Smooth muscle cell (in vitro differentiated cells): ENCODE measurements at regions not wholly inside any gene's neighbourhood (a gene's known extent, or its start where the extent isn't known, plus 50 kb on each side); places are given as distances from the start of the nearest gene placed in this dataset.

Source experiments
- DNase-seq: peaks from one replicate; lab custom pipeline; 2025; ENCODE audit not compliant: unreplicated experiment; lab: John Stamatoyannopoulos, UW
- H2AFZ ChIP-seq: fragments of 200-600 bp; sonication (generic); 2 replicates; pipeline ENCODE4 v1.6.0; 2016; ENCODE audit warnings: antibody characterized with exemption, low read depth, mild to moderate bottlenecking
- H3F3A ChIP-seq: fragments of 200-600 bp; sonication (generic); 2 replicates; pipeline ENCODE4 v1.6.0; 2017; ENCODE audit warnings: antibody characterized with exemption, low read depth
- H3K27ac ChIP-seq: fragments of 200-600 bp; sonication (generic); 2 replicates; pipeline ENCODE4 v1.5.1; 2016; ENCODE audit warnings: low read depth, mild to moderate bottlenecking
- H3K27me3 ChIP-seq: fragments of 200-600 bp; sonication (generic); 2 replicates; pipeline ENCODE4 v1.6.1; 2016; ENCODE audit warnings: low read depth, mild to moderate bottlenecking
- H3K36me3 ChIP-seq: fragments of 200-600 bp; sonication (generic); 2 replicates; pipeline ENCODE4 v1.5.1; 2016; ENCODE audit warnings: low read depth
- H3K4me1 ChIP-seq: fragments of 200-600 bp; sonication (generic); 2 replicates; pipeline ENCODE4 v1.5.1; 2016; ENCODE audit warnings: low read depth
- H3K4me2 ChIP-seq: fragments of 200-600 bp; sonication (generic); 2 replicates; pipeline ENCODE4 v1.6.0; 2016; ENCODE audit warnings: mild to moderate bottlenecking
- H3K4me3 ChIP-seq: fragments of 200-600 bp; sonication (generic); 2 replicates; pipeline ENCODE4 v1.5.1; 2016; ENCODE audit warnings: mild to moderate bottlenecking
- H3K79me2 ChIP-seq: fragments of 200-600 bp; sonication (generic); 2 replicates; pipeline ENCODE4 v1.6.0; 2016; ENCODE audit warnings: low read depth, mild to moderate bottlenecking
- H3K9ac ChIP-seq: fragments of 200-600 bp; sonication (generic); 2 replicates; pipeline ENCODE4 v1.6.0; 2016; ENCODE audit warnings: low read depth
- H3K9me3 ChIP-seq: fragments of 200-600 bp; sonication (generic); replicated peaks from 2 replicates; pipeline ENCODE4 v1.5.1; 2016; ENCODE audit warnings: low read depth
- H4K20me1 ChIP-seq: fragments of 200-600 bp; sonication (generic); 2 replicates; pipeline ENCODE4 v1.6.0; 2016; ENCODE audit warnings: low read depth
- CTCF ChIP-seq: fragments of 200-600 bp; sonication (generic); IDR thresholded peaks from 2 replicates; pipeline ENCODE4 v1.5.1; 2017; ENCODE audit warnings: borderline replicate concordance, mild to moderate bottlenecking, antibody characterized with exemption; ENCODE audit not compliant: insufficient read depth, poor library complexity, severe bottlenecking
- WGBS: methylation state at CpG from one replicate; pipeline ENCODE4 v1.1.7; 2016; ENCODE audit warnings: low lambda C conversion rate; 5-methylcytosine and 5-hydroxymethylcytosine counted together

DNA sequence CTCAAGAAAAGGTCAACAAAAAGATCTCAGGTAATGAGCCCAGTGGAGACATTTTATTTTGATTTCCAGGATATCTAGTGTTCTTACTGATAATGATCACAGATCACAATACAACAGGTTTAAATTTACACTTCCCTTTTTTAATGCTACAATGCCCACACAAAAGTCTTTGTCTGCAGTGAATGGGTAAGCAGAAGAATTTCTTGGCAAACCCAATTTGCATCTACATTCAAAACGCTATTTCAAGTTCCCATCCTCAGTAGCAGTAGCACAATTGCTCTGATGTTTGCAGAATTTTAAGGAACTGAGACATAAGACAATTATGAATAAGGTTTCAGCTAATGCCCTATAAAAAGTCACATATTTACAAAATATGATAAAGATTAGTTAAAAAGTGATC is 929.4 kb upstream of the PIK3C3 start:
- Histone ChIP-seq H3K9me3 (no peaks in the 10 kb centered on the region), H3K79me2 (no peaks in the 10 kb centered on the region), H3K4me3 (no peak overlapping the region), H3K4me1 (no peaks in the 10 kb centered on the region), H3K4me2 (no peak overlapping the region), H3K9ac (no peak overlapping the region), H3K27me3 (no peaks in the 10 kb centered on the region), H4K20me1 (no peaks in the 10 kb centered on the region), H3F3A (no peaks in the 10 kb centered on the region), H2AFZ (no peak overlapping the region), H3K27ac (no peak overlapping the region), H3K36me3 (no peaks in the 10 kb centered on the region)
- WGBS: 73% methylated on average over 1 of the region's 1 CpG
- no peak for TF ChIP-seq CTCF
- no peak for DNase-seq

DNA sequence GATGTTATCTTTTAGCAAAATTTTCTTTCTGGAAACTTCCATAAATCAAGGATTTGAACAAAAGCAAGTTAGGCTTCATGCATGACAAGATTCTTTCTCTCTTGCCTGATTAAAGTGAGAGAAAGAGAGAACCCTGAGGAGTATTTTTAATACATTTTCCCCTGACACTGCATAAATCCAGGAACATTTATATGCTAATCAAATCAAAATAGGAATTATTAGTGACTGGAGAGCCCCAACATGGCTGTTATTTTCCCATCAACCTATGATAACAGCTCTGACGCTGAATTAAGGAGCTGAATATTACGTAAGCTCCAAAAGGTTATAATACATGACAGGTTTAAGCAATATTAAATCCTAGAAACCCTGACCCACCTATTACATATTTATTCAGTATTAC is 930.2 kb upstream of the PIK3C3 start:
- WGBS: 97% methylated on average over 2 of the region's 2 CpGs

GRCh38 chr18:41022484-41022883 is 932.5 kb upstream of the PIK3C3 start:
- Histone ChIP-seq H3K9ac (no peak overlapping the region), H3K4me2 (no peak overlapping the region), H3K4me1 (no peaks in the 10 kb centered on the region), H3K27ac (no peak overlapping the region), H3K9me3 (peaks cover 6% of the 10 kb centered on the region), H3F3A (no peaks in the 10 kb centered on the region), H3K4me3 (no peak overlapping the region), H3K36me3 (no peaks in the 10 kb centered on the region), H4K20me1 (no peaks in the 10 kb centered on the region), H2AFZ (no peak overlapping the region), H3K79me2 (no peaks in the 10 kb centered on the region), H3K27me3 (no peaks in the 10 kb centered on the region)
- TF ChIP-seq CTCF: no peak
- no peak for DNase-seq
- 75% methylated on average over 4 of the region's 4 CpGs for WGBS

More for the DNA sequence above, 930.2 kb upstream of the PIK3C3 start:
- Histone ChIP-seq H3K27ac (no peak overlapping the region), H3K4me3 (no peak overlapping the region), H3K27me3 (no peaks in the 10 kb centered on the region), H3K79me2 (no peaks in the 10 kb centered on the region), H3K4me1 (no peaks in the 10 kb centered on the region), H3K9me3 (no peaks in the 10 kb centered on the region), H2AFZ (no peak overlapping the region), H3K9ac (no peak overlapping the region), H3F3A (no peaks in the 10 kb centered on the region), H3K36me3 (no peaks in the 10 kb centered on the region), H4K20me1 (no peaks in the 10 kb centered on the region), H3K4me2 (no peak overlapping the region)
- no peak for DNase-seq
- no peak for TF ChIP-seq CTCF

DNA sequence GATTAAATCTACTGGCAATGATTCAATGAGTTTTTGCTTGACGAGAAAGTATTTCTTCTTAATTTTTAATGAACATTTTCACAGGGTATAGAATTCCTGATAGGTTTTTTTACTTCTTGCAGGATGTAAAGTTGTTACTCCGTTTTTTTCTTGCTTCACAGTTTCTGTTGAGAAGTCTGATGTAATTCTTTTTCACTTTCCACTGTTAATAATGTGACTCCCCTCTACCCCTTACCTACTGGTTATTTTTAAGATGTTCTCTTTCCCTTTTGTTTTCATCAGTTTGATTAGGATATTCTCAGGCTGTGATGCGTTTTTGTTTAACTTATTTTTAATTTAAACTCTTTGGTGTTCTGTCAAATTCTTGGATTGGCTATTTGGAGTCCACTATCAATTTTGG is 933.9 kb upstream of the PIK3C3 start:
- Histone ChIP-seq H2AFZ (no peak overlapping the region), H4K20me1 (no peaks in the 10 kb centered on the region), H3K79me2 (no peaks in the 10 kb centered on the region), H3K9ac (no peak overlapping the region), H3K9me3 (peaks cover 6% of the 10 kb centered on the region), H3K27me3 (no peaks in the 10 kb centered on the region), H3K4me3 (no peak overlapping the region), H3F3A (no peaks in the 10 kb centered on the region), H3K36me3 (no peaks in the 10 kb centered on the region), H3K4me2 (no peak overlapping the region), H3K27ac (no peak overlapping the region), H3K4me1 (no peaks in the 10 kb centered on the region)
- no peak for TF ChIP-seq CTCF
- no peak for DNase-seq
- WGBS: 78% methylated on average over 3 of the region's 3 CpGs
